Muscle layer of duodenum (tissue), 2 donors: ENCODE measurements at regions not wholly inside any gene's neighbourhood (a gene's known extent, or its start where the extent isn't known, plus 50 kb on each side); places are given as distances from the start of the nearest gene placed in this dataset.

Source experiments
- H3K27ac ChIP-seq: one replicate; pipeline ENCODE4 v1.7.0; 2013; ENCODE audit warnings: mild to moderate bottlenecking, low read length
- H3K27me3 ChIP-seq: one replicate; pipeline ENCODE4 v1.7.0; 2013; ENCODE audit warnings: low read depth, mild to moderate bottlenecking, control low read depth, low read length
- H3K36me3 ChIP-seq, 2 donors: one replicate each; pipeline ENCODE4 v1.7.0; 2013; ENCODE audit warnings: low read length in 2 of 2, control low read depth in 1 of 2, mild to moderate bottlenecking in 1 of 2; ENCODE audit not compliant: insufficient read depth in 2 of 2, control insufficient read depth in 1 of 2
- H3K4me1 ChIP-seq, 2 donors: one replicate each; pipeline ENCODE4 v1.7.0; 2013; ENCODE audit warnings: low read length in 2 of 2, mild to moderate bottlenecking in 2 of 2, control low read depth in 1 of 2, moderate library complexity in 1 of 2; ENCODE audit not compliant: insufficient read depth in 2 of 2, control insufficient read depth in 1 of 2
- H3K4me3 ChIP-seq, 2 donors: one replicate each; pipeline ENCODE4 v1.7.0; 2013; ENCODE audit warnings: low read length in 2 of 2, low read depth in 1 of 2, mild to moderate bottlenecking in 1 of 2
- H3K9me3 ChIP-seq, 2 donors: one replicate each; pipeline ENCODE4 v1.7.0; 2013; ENCODE audit warnings: low read length in 2 of 2, control low read depth in 1 of 2, mild to moderate bottlenecking in 1 of 2; ENCODE audit not compliant: control insufficient read depth in 1 of 2
- donor health status: healthy.

- no peaks in the 10 kb centered on the region for H3K4me1 ChIP-seq
- H3K27ac ChIP-seq, result no peak overlapping the region
- no peaks in the 10 kb centered on the region for H3K36me3 ChIP-seq
- H3K9me3 ChIP-seq, result no peaks in the 10 kb centered on the region
- no peaks in the 10 kb centered on the region for H3K27me3 ChIP-seq
- no peak overlapping the region for H3K4me3 ChIP-seq
Observed at GRCh38 chr16:73852561-73852960, 444.1 kb upstream of the PSMD7 start.

DNA sequence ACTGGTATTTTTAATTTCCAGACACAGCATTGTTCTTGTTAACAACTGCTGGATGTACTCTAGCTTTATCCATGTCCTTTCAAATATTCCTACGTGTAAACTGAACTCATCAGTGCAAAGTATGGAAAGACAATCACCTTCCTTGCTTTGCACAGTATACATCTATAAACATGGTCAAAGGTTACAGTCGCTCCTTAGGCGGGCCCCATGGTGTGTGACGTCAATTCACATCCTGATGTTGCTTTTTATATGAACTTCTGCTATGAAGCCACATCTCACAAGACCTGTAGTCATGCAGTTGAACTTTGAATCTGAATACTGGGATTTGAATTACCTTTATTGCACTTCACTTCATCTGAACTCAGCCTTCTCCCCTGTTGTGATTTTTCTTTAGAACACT, 447.6 kb upstream of the PSMD7 start:
- no peaks in the 10 kb centered on the region for H3K27me3 ChIP-seq
- peaks cover 0 to 5% of the 10 kb centered on the region in 2 donors for H3K4me1 ChIP-seq
- H3K9me3 ChIP-seq, result no peaks in the 10 kb centered on the region
- H3K27ac ChIP-seq, result no peak overlapping the region
- no peak overlapping the region for H3K4me3 ChIP-seq
- H3K36me3 ChIP-seq, result no peaks in the 10 kb centered on the region

- Histone ChIP-seq H3K27ac (no peak overlapping the region), H3K4me1 (peaks cover 0 to 5% of the 10 kb centered on the region in 2 donors), H3K4me3 (no peak overlapping the region), H3K9me3 (no peaks in the 10 kb centered on the region), H3K36me3 (no peaks in the 10 kb centered on the region), H3K27me3 (no peaks in the 10 kb centered on the region)
Observed at GRCh38 chr16:73847090-73847489, 449.5 kb upstream of the PSMD7 start.

GRCh38 chr16:73846356-73846755, 450.3 kb upstream of the PSMD7 start:
- peaks cover 0 to 5% of the 10 kb centered on the region in 2 donors for H3K4me1 ChIP-seq
- no peaks in the 10 kb centered on the region for H3K9me3 ChIP-seq
- H3K27ac ChIP-seq, result no peak overlapping the region
- H3K36me3 ChIP-seq, result no peaks in the 10 kb centered on the region
- no peaks in the 10 kb centered on the region for H3K27me3 ChIP-seq
- H3K4me3 ChIP-seq, result no peak overlapping the region

DNA sequence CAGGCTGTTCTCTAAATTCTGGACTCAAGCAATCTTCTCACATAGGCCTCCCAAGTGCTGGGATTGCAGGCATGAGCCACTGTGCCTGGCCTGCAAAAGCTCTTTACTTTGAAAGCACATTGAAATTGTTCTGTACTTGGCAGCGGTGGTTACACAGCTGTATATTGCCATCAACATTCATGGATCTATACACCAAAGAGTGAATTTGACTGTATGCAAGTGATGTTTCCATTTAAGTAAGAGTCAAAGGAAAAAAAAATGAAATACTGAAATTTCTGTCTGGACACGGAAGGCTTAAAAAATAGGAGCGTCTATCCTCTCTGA, 450.6 kb upstream of the PSMD7 start:
- Histone ChIP-seq H3K9me3 (no peaks in the 10 kb centered on the region), H3K27me3 (no peaks in the 10 kb centered on the region), H3K4me1 (peaks cover 0 to 5% of the 10 kb centered on the region in 2 donors), H3K36me3 (no peaks in the 10 kb centered on the region), H3K4me3 (no peak overlapping the region), H3K27ac (no peak overlapping the region)

DNA sequence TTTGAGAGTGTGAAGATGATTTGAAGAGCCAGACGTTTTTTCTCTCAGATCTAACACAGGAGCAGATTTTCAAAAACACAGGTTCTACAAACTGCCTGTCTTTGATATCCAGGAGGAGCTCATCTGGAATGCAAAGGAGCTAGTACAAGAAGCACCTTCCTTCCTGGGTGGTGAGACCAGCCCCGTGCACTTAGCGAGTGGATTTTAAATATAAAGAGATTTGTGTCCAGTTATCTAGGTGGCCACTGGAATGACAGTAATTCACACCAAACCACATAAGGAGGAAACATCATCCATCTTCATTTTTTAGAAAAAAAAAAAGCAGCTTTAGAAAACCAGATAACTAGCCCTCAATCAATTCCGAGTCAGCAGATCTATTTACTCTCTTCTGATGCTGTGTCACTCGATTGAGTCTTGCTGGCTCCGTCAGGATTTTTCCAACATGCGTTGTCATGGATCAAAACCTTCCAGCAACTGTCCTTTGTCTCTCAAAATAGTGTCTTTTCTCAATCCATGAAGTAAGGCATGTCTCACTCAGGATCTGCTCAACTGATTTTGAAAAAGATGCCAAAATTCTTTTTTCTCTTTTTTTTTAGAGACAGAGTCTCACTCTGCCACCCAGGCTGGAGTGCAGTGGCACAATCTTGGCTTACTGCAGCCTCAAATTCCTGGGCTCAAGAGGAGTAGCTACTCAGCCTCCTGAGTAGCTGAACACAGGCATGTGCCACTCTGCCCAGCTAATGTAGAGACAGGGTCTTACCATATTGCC, 451.2 kb upstream of the PSMD7 start:
- H3K9me3 ChIP-seq, result no peaks in the 10 kb centered on the region
- no peaks in the 10 kb centered on the region for H3K27me3 ChIP-seq
- H3K4me1 ChIP-seq, result peaks cover 0 to 5% of the 10 kb centered on the region in 2 donors
- H3K27ac ChIP-seq, result no peak overlapping the region
- no peaks in the 10 kb centered on the region for H3K36me3 ChIP-seq
- H3K4me3 ChIP-seq, result no peak overlapping the region

GRCh38 chr16:73840728-73841127, 455.9 kb upstream of the PSMD7 start:
- Histone ChIP-seq H3K9me3 (peaks cover 0 to 4% of the 10 kb centered on the region in 2 donors), H3K36me3 (no peaks in the 10 kb centered on the region), H3K27ac (no peak overlapping the region), H3K27me3 (no peaks in the 10 kb centered on the region), H3K4me1 (peaks cover 0 to 2% of the 10 kb centered on the region in 2 donors), H3K4me3 (no peak overlapping the region)

- no peaks in the 10 kb centered on the region for H3K9me3 ChIP-seq
- no peaks in the 10 kb centered on the region for H3K27me3 ChIP-seq
- H3K27ac ChIP-seq, result no peak overlapping the region
- no peaks in the 10 kb centered on the region for H3K36me3 ChIP-seq
- no peaks in the 10 kb centered on the region for H3K4me1 ChIP-seq
- no peak overlapping the region for H3K4me3 ChIP-seq
Observed at GRCh38 chr16:73831220-73831619, 465.4 kb upstream of the PSMD7 start.

- Histone ChIP-seq H3K4me3 (no peak overlapping the region), H3K4me1 (no peaks in the 10 kb centered on the region), H3K27ac (no peak overlapping the region), H3K36me3 (no peaks in the 10 kb centered on the region), H3K9me3 (peaks cover 0 to 4% of the 10 kb centered on the region in 2 donors), H3K27me3 (no peaks in the 10 kb centered on the region)
Observed at GRCh38 chr16:73823205-73823849, 473.3 kb upstream of the PSMD7 start.

GRCh38 chr16:73817526-73818324, 478.9 kb upstream of the PSMD7 start:
- H3K27me3 ChIP-seq, result no peaks in the 10 kb centered on the region
- H3K4me3 ChIP-seq, result no peak overlapping the region
- no peaks in the 10 kb centered on the region for H3K36me3 ChIP-seq
- H3K4me1 ChIP-seq, result no peaks in the 10 kb centered on the region
- no peak overlapping the region for H3K27ac ChIP-seq
- H3K9me3 ChIP-seq, result peaks cover 0 to 4% of the 10 kb centered on the region in 2 donors

GRCh38 chr16:73813527-73813926, 483.1 kb upstream of the PSMD7 start:
- Histone ChIP-seq H3K9me3 (no peaks in the 10 kb centered on the region), H3K27me3 (no peaks in the 10 kb centered on the region), H3K27ac (no peak overlapping the region), H3K4me3 (no peak overlapping the region), H3K36me3 (no peaks in the 10 kb centered on the region), H3K4me1 (no peaks in the 10 kb centered on the region)
